BLaER1 (cell line): ENCODE measurements at regions not wholly inside any gene's neighbourhood (a gene's known extent, or its start where the extent isn't known, plus 50 kb on each side); places are given as distances from the start of the nearest gene placed in this dataset.

Experiments
- H3K27ac ChIP-seq: shearing (Covaris generic); formaldehyde crosslinking; 2 replicates; pipeline ENCODE4 v1.8.1; 2022
- H3K27me3 ChIP-seq: shearing (Covaris generic); formaldehyde crosslinking; 2 replicates; pipeline ENCODE4 v1.8.1; 2022
- H3K36me3 ChIP-seq: shearing (Covaris generic); formaldehyde crosslinking; 2 replicates; pipeline ENCODE4 v1.8.1; 2022
- H3K4me1 ChIP-seq: shearing (Covaris generic); formaldehyde crosslinking; 2 replicates; pipeline ENCODE4 v1.8.1; 2022
- H3K4me2 ChIP-seq: shearing (Covaris generic); formaldehyde crosslinking; 2 replicates; pipeline ENCODE4 v1.8.1; 2022
- H3K4me3 ChIP-seq: shearing (Covaris generic); formaldehyde crosslinking; 2 replicates; pipeline ENCODE4 v1.8.1; 2022
- H3K9ac ChIP-seq: shearing (Covaris generic); formaldehyde crosslinking; 2 replicates; pipeline ENCODE4 v1.8.1; 2022
- H3K9me3 ChIP-seq: shearing (Covaris generic); formaldehyde crosslinking; 2 replicates; pipeline ENCODE4 v1.8.1; 2022
- H4K20me1 ChIP-seq: shearing (Covaris generic); formaldehyde crosslinking; 2 replicates; pipeline ENCODE4 v1.8.1; 2022
- Cebpa-rat ChIP-seq: shearing (Covaris generic); IDR thresholded peaks from 2 replicates; pipeline ENCODE4 v1.8.1; 2022

DNA sequence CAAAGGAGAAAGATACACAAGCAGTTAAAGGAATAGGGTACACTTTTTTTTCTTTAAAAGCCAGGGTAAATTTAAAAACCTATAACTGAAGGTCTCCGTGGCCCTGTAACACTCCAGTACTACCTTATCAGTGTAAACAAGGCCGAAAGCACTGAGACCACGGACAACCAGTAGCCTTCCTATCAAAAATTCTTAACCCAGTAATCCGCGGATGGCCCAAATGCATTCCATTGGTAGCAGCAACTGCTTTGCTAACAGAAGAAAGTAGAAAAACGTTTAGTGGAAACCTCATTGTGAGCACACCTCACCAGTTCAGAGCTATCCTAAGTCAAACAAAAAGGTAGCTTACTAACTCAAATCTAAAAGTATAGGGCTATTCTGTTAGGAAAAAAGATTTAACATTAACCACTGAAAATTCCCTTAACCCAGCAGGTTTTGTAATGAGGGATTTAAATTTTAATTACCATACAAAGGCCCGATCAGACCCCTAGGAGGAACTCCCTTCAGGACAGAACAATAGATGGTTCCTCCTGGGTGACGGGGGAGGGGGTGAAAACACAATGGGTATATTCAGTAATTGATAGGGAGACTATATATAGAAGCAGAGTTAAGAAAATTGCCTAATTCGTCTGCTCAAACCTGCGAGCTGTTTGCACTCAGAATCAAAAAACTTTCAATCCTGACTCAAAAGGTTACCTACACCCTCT lies 50.8 kb upstream of the CWC22 start:
- Histone ChIP-seq H3K36me3 (no peaks in the 10 kb centered on the region), H3K9me3 (no peaks in the 10 kb centered on the region), H3K27ac (no peak overlapping the region), H3K9ac (no peak overlapping the region), H3K27me3 (no peaks in the 10 kb centered on the region), H3K4me3 (no peak overlapping the region), H3K4me2 (no peak overlapping the region), H3K4me1 (no peaks in the 10 kb centered on the region), H4K20me1 (no peaks in the 10 kb centered on the region)
- TF ChIP-seq Cebpa-rat = no peak
